HG03097 (cell line): ENCODE measurements at regions not wholly inside any gene's neighbourhood (a gene's known extent, or its start where the extent isn't known, plus 50 kb on each side); places are given as distances from the start of the nearest gene placed in this dataset.

ENCODE experiments used
- ATAC-seq: cut with Tn5 transposase; IDR thresholded peaks from one replicate; pipeline ENCODE4 v1.9.1; 2021; ENCODE audit not compliant: unreplicated experiment, low FRiP score

DNA sequence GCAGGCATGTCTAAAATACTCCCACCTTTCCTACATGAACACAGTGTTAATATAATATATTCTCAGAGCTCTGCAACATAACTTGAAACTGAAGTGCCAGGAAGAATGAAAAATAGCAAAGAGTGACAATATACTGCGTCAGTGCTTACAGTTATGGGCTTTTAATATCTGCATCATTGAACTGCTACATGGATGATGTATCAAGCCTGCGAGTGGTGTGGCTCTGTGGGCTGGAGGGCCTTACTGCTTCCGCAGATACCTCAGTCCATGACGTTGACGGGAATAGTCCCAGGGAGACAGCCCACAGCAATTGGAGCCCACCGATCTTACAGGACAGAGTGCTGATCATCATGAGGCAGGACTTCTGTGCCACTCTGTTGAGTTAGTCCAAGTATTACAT, 727.0 kb downstream of the NR2F2 start:
- no peak for ATAC-seq

GRCh38 chr15:97059281-97059680, 728.8 kb downstream of the NR2F2 start:
- ATAC-seq = no peak

DNA sequence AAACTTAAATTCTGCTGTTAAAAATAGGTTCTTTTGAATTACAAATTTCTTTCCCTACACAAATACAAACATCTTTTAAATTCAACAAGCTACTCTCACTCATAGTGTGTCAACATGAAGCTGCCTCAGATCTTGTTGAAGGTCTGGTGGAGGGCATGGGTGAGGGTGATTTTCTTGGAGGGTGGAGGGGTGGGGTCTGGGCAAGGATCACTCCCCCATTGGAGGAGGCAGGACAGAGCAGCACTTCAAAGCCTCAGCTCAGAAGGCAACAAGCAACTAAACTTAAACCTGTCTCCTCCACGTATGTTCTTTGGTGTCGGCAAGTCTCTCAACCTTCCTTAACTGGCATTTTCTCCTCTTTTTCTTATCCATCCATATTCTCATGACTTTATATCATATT, 730.9 kb downstream of the NR2F2 start:
- ATAC-seq = no peak

- ATAC-seq = no peak
These were observed 741.2 kb downstream of the NR2F2 start for GRCh38 chr15:97071668-97072067.

DNA sequence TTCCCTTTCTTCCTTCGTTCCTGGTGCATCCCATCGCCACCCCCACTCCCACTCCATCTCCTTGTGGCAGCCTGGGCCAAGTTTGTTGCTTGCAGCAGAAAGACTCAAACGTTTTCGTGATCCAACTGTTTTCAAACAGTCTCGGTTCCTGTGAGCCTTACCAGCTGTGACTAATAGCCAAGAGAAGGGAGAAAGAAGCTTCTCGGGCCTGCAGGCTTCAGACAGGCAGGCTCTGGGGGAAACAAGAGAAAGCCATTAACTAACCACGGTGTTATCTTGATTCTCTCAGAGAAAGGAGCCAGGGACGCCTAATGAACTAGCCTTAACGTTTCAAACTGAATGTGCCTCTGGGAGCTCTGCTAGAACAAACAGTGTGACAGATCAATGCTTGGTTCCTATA, 742.0 kb downstream of the NR2F2 start:
- no peak for ATAC-seq

- no peak for ATAC-seq
These were observed 745.5 kb downstream of the NR2F2 start for GRCh38 chr15:97076011-97076410.

DNA sequence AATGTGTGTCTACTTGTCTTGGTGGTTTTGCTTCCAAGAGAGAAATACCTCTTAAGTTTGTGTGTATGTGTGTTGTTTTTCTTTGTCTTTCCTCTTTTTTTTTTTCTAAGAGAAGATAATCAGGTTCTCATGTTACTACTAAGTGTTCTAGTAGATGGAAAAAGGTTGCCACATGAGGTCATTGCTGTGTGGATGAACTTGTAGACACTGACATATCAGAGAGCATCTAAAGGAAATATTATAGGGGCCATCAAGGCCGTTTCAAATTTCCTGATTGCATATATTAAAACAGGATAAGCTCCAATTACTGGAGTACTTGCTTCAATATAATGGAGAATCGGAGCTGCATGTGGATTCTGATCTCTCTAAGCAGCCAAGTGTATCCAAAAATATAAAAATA, 747.5 kb downstream of the NR2F2 start:
- ATAC-seq = no peak

GRCh38 chr15:97078591-97078990, 748.1 kb downstream of the NR2F2 start:
- no peak for ATAC-seq

- ATAC-seq = no peak
These were observed 751.2 kb downstream of the NR2F2 start for GRCh38 chr15:97081666-97082226.

GRCh38 chr15:97082830-97083229, 752.3 kb downstream of the NR2F2 start:
- no peak for ATAC-seq

GRCh38 chr15:97084650-97085049, 754.1 kb downstream of the NR2F2 start:
- ATAC-seq = no peak

GRCh38 chr15:97085731-97086130, 755.2 kb downstream of the NR2F2 start:
- no peak for ATAC-seq

- ATAC-seq = no peak
These were observed 756.7 kb downstream of the NR2F2 start for GRCh38 chr15:97087006-97087741.

DNA sequence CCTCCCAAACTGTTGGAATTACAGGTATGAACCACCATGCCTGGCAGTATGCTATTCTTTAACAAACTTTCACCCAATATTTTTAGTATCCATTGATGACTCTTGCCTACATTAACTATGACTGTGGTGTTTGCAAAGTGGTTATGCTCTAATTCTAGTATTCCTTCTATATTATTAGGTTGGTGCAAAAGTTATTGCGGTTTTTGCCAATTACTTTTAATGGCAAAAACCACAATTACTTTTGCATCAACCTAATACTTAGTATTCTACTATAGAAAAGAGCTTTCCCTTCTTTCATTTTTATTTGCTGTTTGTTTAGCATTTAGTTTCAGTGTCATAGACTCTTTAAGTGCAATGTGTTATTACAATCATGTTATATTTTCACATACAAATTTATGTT, 760.6 kb downstream of the NR2F2 start:
- no peak for ATAC-seq

DNA sequence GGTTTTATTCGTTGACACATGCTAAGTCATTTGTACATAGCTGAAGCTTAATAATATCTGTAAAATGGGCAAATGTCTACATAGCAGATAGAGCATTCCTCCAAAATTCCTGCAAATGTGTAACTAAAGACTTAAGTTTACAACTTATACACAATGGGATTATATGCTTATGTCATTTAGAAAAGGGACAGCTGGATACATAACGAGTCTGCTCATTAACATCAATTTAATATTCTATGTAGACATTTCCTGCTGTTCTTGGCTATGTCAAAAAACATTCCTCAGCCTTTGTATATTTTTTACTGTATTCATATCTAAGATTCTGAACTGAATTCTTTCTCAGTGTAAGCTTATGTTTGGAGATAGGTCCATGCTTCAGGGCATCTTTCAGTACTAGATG, 762.2 kb downstream of the NR2F2 start:
- ATAC-seq = no peak

- no peak for ATAC-seq
These were observed 765.9 kb downstream of the NR2F2 start for GRCh38 chr15:97096303-97096835.

DNA sequence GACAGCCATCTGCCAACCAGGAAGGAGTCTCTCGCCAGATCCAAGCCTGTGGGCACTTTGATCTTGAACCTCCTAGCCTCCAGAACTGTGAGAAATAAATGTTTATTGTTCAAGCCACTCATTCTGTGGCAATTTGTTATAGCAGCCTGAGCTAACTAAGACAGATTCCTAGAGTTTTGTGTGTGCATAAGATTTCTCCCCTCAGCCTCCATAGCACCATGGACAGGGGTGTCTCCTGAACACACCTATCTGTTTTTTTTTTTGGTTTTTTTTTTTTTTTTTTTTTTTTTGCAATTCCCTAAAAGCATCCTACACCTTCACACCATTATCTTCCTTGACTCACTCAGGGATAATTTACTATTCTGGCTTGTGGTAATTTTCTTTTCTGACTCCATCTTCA, 768.5 kb downstream of the NR2F2 start:
- ATAC-seq = no peak

DNA sequence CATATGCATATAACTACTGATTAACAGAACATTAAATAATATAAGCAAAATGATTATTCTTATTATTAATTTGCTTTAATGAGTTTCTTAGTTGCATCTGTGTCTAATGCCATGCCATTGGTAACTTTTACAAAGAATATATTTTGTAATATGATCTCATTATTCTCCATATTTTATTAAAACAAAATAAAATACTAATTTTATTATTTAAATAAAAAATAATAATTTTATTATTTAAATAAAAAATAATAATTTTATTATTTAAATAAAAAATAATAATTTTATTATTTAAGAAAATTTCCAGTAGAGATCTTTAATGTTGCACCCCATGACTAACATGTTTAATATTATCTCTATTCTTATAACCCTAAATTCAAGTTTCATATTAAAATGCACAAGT, 771.1 kb downstream of the NR2F2 start:
- no peak for ATAC-seq

DNA sequence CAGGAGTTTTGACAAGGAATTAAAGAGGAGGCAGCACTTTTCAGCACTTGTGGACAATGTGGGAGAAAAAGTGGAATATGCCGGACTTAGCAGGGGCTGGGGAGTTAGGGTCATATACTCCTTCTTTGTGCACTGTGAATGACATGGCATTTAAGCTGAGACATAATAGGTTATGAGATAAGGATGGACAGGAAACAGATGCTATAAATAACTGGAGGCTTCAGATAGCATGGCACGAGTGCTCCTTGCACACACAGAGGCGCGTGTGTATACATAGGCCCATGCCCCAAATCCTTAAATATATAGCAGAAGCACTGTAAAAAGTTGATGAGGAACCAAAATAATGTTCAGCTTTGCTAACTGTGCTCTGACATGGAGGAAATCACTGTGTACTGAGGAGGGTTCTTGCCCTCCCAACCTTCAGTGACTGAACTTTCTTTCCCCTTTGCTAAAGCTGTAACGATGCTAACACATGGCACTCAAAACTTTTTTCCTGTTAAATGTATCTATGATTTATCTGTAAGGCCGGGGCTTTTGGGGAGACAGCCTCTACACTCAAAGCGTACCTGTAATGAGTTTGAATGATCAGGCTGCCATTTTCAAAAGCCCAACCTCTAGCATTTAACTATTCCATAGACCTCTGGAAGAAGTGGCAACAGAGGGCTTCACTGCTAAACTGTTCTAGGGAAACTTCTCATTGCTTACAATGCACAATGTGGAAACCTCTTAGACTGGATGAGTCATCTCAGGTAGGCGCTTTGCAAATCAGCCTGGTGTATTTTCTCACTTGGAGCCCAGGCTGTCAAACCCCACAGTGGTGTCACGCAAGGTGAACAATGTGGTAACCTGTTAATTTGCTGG, 784.6 kb downstream of the NR2F2 start:
- ATAC-seq = no peak

- ATAC-seq = no peak
These were observed 785.2 kb downstream of the NR2F2 start for GRCh38 chr15:97115761-97116070.

DNA sequence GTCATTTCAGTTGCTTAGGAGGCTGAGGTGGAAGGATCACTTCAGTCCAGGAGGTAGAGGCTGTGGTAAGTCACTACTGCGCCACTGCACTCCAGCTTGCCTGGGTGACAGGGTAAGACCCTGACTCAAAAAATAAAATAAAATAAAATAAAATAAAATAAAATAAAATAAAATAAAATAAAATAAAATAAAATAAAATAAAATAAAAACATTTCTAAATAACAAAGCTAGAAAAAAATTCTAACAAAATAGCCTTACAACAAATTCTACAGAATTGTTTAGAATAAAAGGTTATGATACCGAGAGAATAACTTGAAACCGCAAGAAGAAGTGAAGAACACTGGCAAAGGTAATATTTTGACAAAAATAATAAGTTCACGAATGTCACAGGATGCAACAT, 794.3 kb downstream of the NR2F2 start:
- no peak for ATAC-seq
